RWPE1 (cell line): ENCODE measurements at regions not wholly inside any gene's neighbourhood (a gene's known extent, or its start where the extent isn't known, plus 50 kb on each side); places are given as distances from the start of the nearest gene placed in this dataset.

Experiments used
- CTCF ChIA-PET: fragments of 350-600 bp; sonication (Branson Sonifier 250); formaldehyde crosslinking; extraction: SDS; loops from one replicate; lab custom pipeline; 2021; lab: Yijun Ruan, JAX
- POLR2A ChIA-PET: fragments of 400-600 bp; formaldehyde crosslinking; extraction: SDS; loops from one replicate; lab custom pipeline; 2020; ENCODE audit warnings: antibody characterized with exemption; ENCODE audit not compliant: low non-redundant PET; lab: Yijun Ruan, JAX
- DNase-seq: peaks from one replicate; pipeline ENCODE4 v3.0.0; 2012; ENCODE audit warnings: low spot score
- H3K27ac ChIP-seq: fragments of 450-650 bp; 2 replicates; pipeline ENCODE4 v1.5.1; 2017
- CTCF ChIP-seq: fragments of 450-650 bp; conservative IDR thresholded peaks from 2 replicates; pipeline ENCODE4 v1.5.1; 2017; ENCODE audit warnings: low read depth, mild to moderate bottlenecking

GRCh38 chr15:46316024-46316423, 681.2 kb downstream of the SQOR start:
- TF ChIP-seq CTCF: no peak
- DNase-seq: no peak
- no peak overlapping the region for H3K27ac ChIP-seq
- ChIA-PET POLR2A (no interaction called here), CTCF (no interaction called here)

DNA sequence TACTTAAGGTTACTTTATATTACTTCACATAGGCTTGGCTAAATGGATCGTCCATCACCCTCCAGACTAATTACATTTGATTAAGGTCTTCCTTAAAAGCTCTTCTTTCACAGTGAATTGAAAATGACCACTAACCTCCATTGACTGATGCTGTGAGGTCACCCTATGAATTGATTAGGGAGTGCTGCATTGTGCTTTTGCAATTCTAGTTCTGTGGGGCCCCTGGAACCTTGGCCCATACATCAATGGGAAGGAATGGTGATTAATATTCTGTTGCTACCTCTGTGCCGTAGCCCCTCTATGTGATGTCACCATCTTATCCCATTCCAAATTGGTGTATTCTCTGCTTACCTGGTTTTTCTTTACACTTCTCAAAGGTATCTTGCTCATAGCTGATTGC, 682.2 kb downstream of the SQOR start:
- ChIA-PET CTCF (no interaction called here), POLR2A (no interaction called here)
- no peak for DNase-seq
- TF ChIP-seq CTCF: no peak
- H3K27ac ChIP-seq: no peak overlapping the region

- CTCF ChIA-PET: no interaction called here
- no peak for DNase-seq
- H3K27ac ChIP-seq: no peak overlapping the region
- TF ChIP-seq CTCF: no peak
- POLR2A ChIA-PET: no interaction called here
Measured at GRCh38 chr15:46322753-46323152, 687.9 kb downstream of the SQOR start.

GRCh38 chr15:46326173-46326572, 691.3 kb downstream of the SQOR start:
- no peak overlapping the region for H3K27ac ChIP-seq
- CTCF ChIA-PET: interaction anchor here (0.6 kb wide), 1 partner anchor 629 kb away, joined by 3 read pairs; no protein-coding TSS in a partner anchor
- POLR2A ChIA-PET: no interaction called here
- DNase-seq: no peak
- TF ChIP-seq CTCF: no peak

- no peak for TF ChIP-seq CTCF
- ChIA-PET POLR2A (no interaction called here), CTCF (interaction anchor here (0.6 kb wide), 1 partner anchor 63 kb away, joined by 5 read pairs; no protein-coding TSS in a partner anchor)
- no peak overlapping the region for H3K27ac ChIP-seq
- DNase-seq: no peak
Measured at GRCh38 chr15:46328821-46329220, 694.0 kb downstream of the SQOR start.

DNA sequence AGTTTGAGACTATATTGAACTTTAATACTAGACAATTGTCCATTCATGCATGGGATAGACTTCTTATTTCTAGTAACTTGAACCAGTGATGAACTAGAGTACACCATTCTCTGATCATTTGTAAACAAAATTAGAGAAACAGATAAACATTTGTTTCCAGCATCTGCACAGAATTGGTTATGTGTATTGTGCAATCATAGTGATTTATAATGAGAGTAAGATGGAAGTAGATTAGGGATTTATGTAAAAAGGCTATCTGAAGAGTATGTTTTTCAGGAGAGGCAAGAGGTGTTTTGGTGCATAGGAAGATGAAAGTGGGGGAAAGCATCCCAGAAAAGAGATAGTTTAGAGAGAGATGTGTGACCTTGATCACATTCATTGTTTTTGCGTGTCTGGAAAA, 695.0 kb downstream of the SQOR start:
- no peak overlapping the region for H3K27ac ChIP-seq
- no peak for DNase-seq
- ChIA-PET POLR2A (no interaction called here), CTCF (no interaction called here)
- TF ChIP-seq CTCF: no peak
